Cardiac muscle cell (in vitro differentiated cells and primary cell): ENCODE measurements at regions not wholly inside any gene's neighbourhood (a gene's known extent, or its start where the extent isn't known, plus 50 kb on each side); places are given as distances from the start of the nearest gene placed in this dataset.
"Not testable (repeated sequence)": the region's sequence is repeated elsewhere in the genome, so short reads cannot be mapped to it uniquely, and the experiment has no call there.

Experiments used
- DNase-seq, 2 donors: peaks; one replicate each; pipeline versions ENCODE4 v3.0.0 to v3.0.0-alpha.2; 2010 to 2017; ENCODE audit warnings: low read depth in 1 of 2, low spot score in 1 of 2
- H3K27ac ChIP-seq: fragments of 200-600 bp; sonication (generic); 2 replicates; pipeline ENCODE4 v1.5.1; 2016
- H3K27me3 ChIP-seq: fragments of 200-600 bp; sonication (generic); 2 replicates; pipeline ENCODE4 v1.6.0; 2016; ENCODE audit warnings: control low read depth
- H3K36me3 ChIP-seq: fragments of 200-600 bp; sonication (generic); 2 replicates; pipeline ENCODE4 v1.5.1; 2016; ENCODE audit warnings: control low read depth
- H3K4me1 ChIP-seq: fragments of 200-600 bp; sonication (generic); 2 replicates; pipeline ENCODE4 v1.8.1; 2017; ENCODE audit warnings: low read depth, mild to moderate bottlenecking, mixed run types
- H3K4me3 ChIP-seq: fragments of 200-600 bp; sonication (generic); 2 replicates; pipeline ENCODE4 v1.5.1; 2016; ENCODE audit warnings: mild to moderate bottlenecking
- H3K9me3 ChIP-seq: fragments of 200-600 bp; sonication (generic); 2 replicates; pipeline ENCODE4 v1.5.1; 2017; ENCODE audit warnings: low read depth, mild to moderate bottlenecking, control low read depth
- CTCF ChIP-seq: IDR thresholded peaks from 2 replicates; pipeline ENCODE4 v1.5.1; 2012; ENCODE audit warnings: low read depth, mild to moderate bottlenecking, low read length

- H3K27me3 ChIP-seq, result no peaks in the 10 kb centered on the region
- H3K27ac ChIP-seq, result no peak overlapping the region
- no peak for DNase-seq
- TF ChIP-seq CTCF, result no peak
- H3K4me1 ChIP-seq, result peaks cover 30% of the 10 kb centered on the region
- H3K4me3 ChIP-seq, result no peak overlapping the region
- H3K9me3 ChIP-seq, result no peaks in the 10 kb centered on the region
- H3K36me3 ChIP-seq, result no peaks in the 10 kb centered on the region
These were observed 118.7 kb upstream of the F3 start for GRCh38 chr1:94660258-94660657.

GRCh38 chr1:94659202-94659601, 117.6 kb upstream of the F3 start:
- not testable (repeated sequence) for DNase-seq, H3K27me3 ChIP-seq, H3K36me3 ChIP-seq

GRCh38 chr1:94658221-94658620, 116.7 kb upstream of the F3 start:
- H3K4me1 ChIP-seq, result peaks cover 37% of the 10 kb centered on the region
- peak overlapping the region; percentile 81 for H3K27ac ChIP-seq
- TF ChIP-seq CTCF, result no peak
- H3K9me3 ChIP-seq, result no peaks in the 10 kb centered on the region
- H3K27me3 ChIP-seq, result no peaks in the 10 kb centered on the region
- H3K4me3 ChIP-seq, result no peak overlapping the region
- H3K36me3 ChIP-seq, result no peaks in the 10 kb centered on the region
- DNase-seq, result peak; percentile 74 to 77

More at GRCh38 chr1:94659202-94659601, 117.6 kb upstream of the F3 start:
- H3K27ac ChIP-seq, H3K9me3 ChIP-seq, H3K4me3 ChIP-seq: not testable (repeated sequence)
- peaks cover 30% of the 10 kb centered on the region for H3K4me1 ChIP-seq

GRCh38 chr1:94657776-94658175, 116.2 kb upstream of the F3 start:
- not testable (repeated sequence) for H3K36me3 ChIP-seq, H3K27me3 ChIP-seq, H3K9me3 ChIP-seq, H3K4me3 ChIP-seq
- peak overlapping the region; percentile 81 for H3K27ac ChIP-seq
- DNase-seq, result peak in 1 of 2 donors; percentile 31
- H3K4me1 ChIP-seq, result peaks cover 36% of the 10 kb centered on the region

- Histone ChIP-seq H3K36me3 (no peaks in the 10 kb centered on the region), H3K9me3 (no peaks in the 10 kb centered on the region), H3K27me3 (no peaks in the 10 kb centered on the region), H3K27ac (peak overlapping the region; percentile 81), H3K4me1 (peaks cover 30% of the 10 kb centered on the region), H3K4me3 (no peak overlapping the region)
- TF ChIP-seq CTCF, result no peak
- no peak for DNase-seq
These were observed 115.4 kb upstream of the F3 start for GRCh38 chr1:94656967-94657366.

GRCh38 chr1:94654919-94655318, 113.4 kb upstream of the F3 start:
- no peak for TF ChIP-seq CTCF
- Histone ChIP-seq H3K27me3 (no peaks in the 10 kb centered on the region), H3K27ac (no peak overlapping the region)

GRCh38 chr1:94654459-94654858, 112.9 kb upstream of the F3 start:
- no peak overlapping the region for H3K27ac ChIP-seq
- DNase-seq, result no peak
- H3K36me3 ChIP-seq, result no peaks in the 10 kb centered on the region
- peaks cover 17% of the 10 kb centered on the region for H3K4me1 ChIP-seq
- TF ChIP-seq CTCF, result no peak
- H3K4me3 ChIP-seq, result no peak overlapping the region
- H3K27me3 ChIP-seq, result no peaks in the 10 kb centered on the region
- H3K9me3 ChIP-seq, result no peaks in the 10 kb centered on the region

More at GRCh38 chr1:94654919-94655318, 113.4 kb upstream of the F3 start:
- Histone ChIP-seq H3K9me3 (no peaks in the 10 kb centered on the region), H3K4me3 (no peak overlapping the region), H3K4me1 (peaks cover 17% of the 10 kb centered on the region), H3K36me3 (no peaks in the 10 kb centered on the region)
- DNase-seq, result no peak
